Hepatocyte (in vitro differentiated cells): ENCODE measurements at regions not wholly inside any gene's neighbourhood (a gene's known extent, or its start where the extent isn't known, plus 50 kb on each side); places are given as distances from the start of the nearest gene placed in this dataset.

ENCODE experiments used
- DNase-seq: peaks from one replicate; pipeline ENCODE4 v3.0.0-alpha.2; 2016; ENCODE audit warnings: low spot score
- H2AFZ ChIP-seq: fragments of 200-600 bp; sonication (generic); 2 replicates; pipeline ENCODE4 v1.6.0; 2016; ENCODE audit warnings: antibody characterized with exemption, mild to moderate bottlenecking
- H3K27ac ChIP-seq: fragments of 200-600 bp; sonication (generic); 2 replicates; pipeline ENCODE4 v1.5.1; 2016; ENCODE audit warnings: mild to moderate bottlenecking
- H3K27me3 ChIP-seq: fragments of 200-600 bp; sonication (generic); 2 replicates; pipeline ENCODE4 v1.6.1; 2016
- H3K36me3 ChIP-seq: fragments of 200-600 bp; sonication (generic); replicated peaks from 2 replicates; pipeline ENCODE4 v1.5.1; 2016; ENCODE audit warnings: low read depth; ENCODE audit not compliant: insufficient read depth
- H3K4me1 ChIP-seq: fragments of 200-600 bp; sonication (generic); 2 replicates; pipeline ENCODE4 v1.5.1; 2016; ENCODE audit warnings: mild to moderate bottlenecking, moderate library complexity; ENCODE audit not compliant: insufficient read depth
- H3K4me2 ChIP-seq: fragments of 200-600 bp; sonication (generic); 2 replicates; pipeline ENCODE4 v1.6.0; 2016
- H3K4me3 ChIP-seq: fragments of 200-600 bp; sonication (generic); 2 replicates; pipeline ENCODE4 v1.5.1; 2016; ENCODE audit warnings: mild to moderate bottlenecking
- H3K79me2 ChIP-seq: fragments of 200-600 bp; sonication (generic); 2 replicates; pipeline ENCODE4 v1.6.0; 2017; ENCODE audit warnings: mild to moderate bottlenecking
- H3K9me2 ChIP-seq: fragments of 200-600 bp; sonication (generic); replicated peaks from 2 replicates; pipeline ENCODE4 v1.6.0; 2017; ENCODE audit warnings: mild to moderate bottlenecking; ENCODE audit not compliant: insufficient read depth
- H3K9me3 ChIP-seq: fragments of 200-600 bp; sonication (generic); 2 replicates; pipeline ENCODE4 v1.5.1; 2016; ENCODE audit warnings: low read depth, mild to moderate bottlenecking
- H4K20me1 ChIP-seq: fragments of 200-600 bp; sonication (generic); 2 replicates; pipeline ENCODE4 v1.6.0; 2016; ENCODE audit warnings: mild to moderate bottlenecking; ENCODE audit not compliant: insufficient read depth, poor library complexity, severe bottlenecking
- CTCF ChIP-seq: fragments of 200-600 bp; sonication (generic); IDR thresholded peaks from 2 replicates; pipeline ENCODE4 v1.5.1; 2016; ENCODE audit warnings: antibody characterized with exemption, mild to moderate bottlenecking; ENCODE audit not compliant: poor library complexity
- EZH2 ChIP-seq: fragments of 200-600 bp; sonication (generic); IDR thresholded peaks from 2 replicates; pipeline ENCODE4 v1.6.1; 2016; ENCODE audit warnings: antibody characterized with exemption, mild to moderate bottlenecking, borderline replicate concordance
- EZH2phosphoT487 ChIP-seq: fragments of 200-600 bp; sonication (generic); IDR thresholded peaks from one replicate; pipeline ENCODE4 v1.6.1; 2018; ENCODE audit warnings: antibody characterized with exemption, mild to moderate bottlenecking, low read depth, moderate library complexity; ENCODE audit not compliant: unreplicated experiment, severe bottlenecking
- WGBS: methylation state at CpG from one replicate; pipeline ENCODE4 v1.1.6; 2016; ENCODE audit warnings: low lambda C conversion rate; ENCODE audit errors: missing lambda C conversion rate; 5-methylcytosine and 5-hydroxymethylcytosine counted together

GRCh38 chr7:110090110-110090820 is 1000.7 kb upstream of the LRRN3 start:
- Histone ChIP-seq H3K36me3 (no peaks in the 10 kb centered on the region), H3K79me2 (no peaks in the 10 kb centered on the region), H3K9me3 (no peaks in the 10 kb centered on the region), H3K4me1 (no peaks in the 10 kb centered on the region), H4K20me1 (no peaks in the 10 kb centered on the region), H3K4me2 (no peak overlapping the region), H3K27ac (no peak overlapping the region), H3K9me2 (no peaks in the 10 kb centered on the region), H2AFZ (no peak overlapping the region), H3K27me3 (peaks cover 3% of the 10 kb centered on the region), H3K4me3 (no peak overlapping the region)
- WGBS = 87% methylated on average over 11 of the region's 11 CpGs
- peak; percentile 46 for TF ChIP-seq CTCF
- no peak for TF ChIP-seq EZH2phosphoT487
- DNase-seq = peak; percentile 38

- TF ChIP-seq EZH2 (no peak), EZH2phosphoT487 (no peak), CTCF (no peak)
- no peaks in the 10 kb centered on the region for H3K4me1 ChIP-seq
- H3K4me2 ChIP-seq = no peak overlapping the region
- peaks cover 3% of the 10 kb centered on the region for H3K27me3 ChIP-seq
- no peaks in the 10 kb centered on the region for H4K20me1 ChIP-seq
- no peaks in the 10 kb centered on the region for H3K79me2 ChIP-seq
- H3K9me2 ChIP-seq = no peaks in the 10 kb centered on the region
- H3K27ac ChIP-seq = no peak overlapping the region
- DNase-seq = no peak
- 57% methylated on average over 1 of the region's 1 CpG for WGBS
- no peak overlapping the region for H3K4me3 ChIP-seq
- H2AFZ ChIP-seq = no peak overlapping the region
- H3K9me3 ChIP-seq = no peaks in the 10 kb centered on the region
- H3K36me3 ChIP-seq = no peaks in the 10 kb centered on the region
These were observed 995.4 kb upstream of the LRRN3 start for GRCh38 chr7:110095372-110096052.

GRCh38 chr7:110104243-110104642 is 986.7 kb upstream of the LRRN3 start:
- WGBS = 92% methylated on average over 5 of the region's 5 CpGs
- H3K4me2 ChIP-seq = no peak overlapping the region
- no peaks in the 10 kb centered on the region for H3K4me1 ChIP-seq
- H3K9me3 ChIP-seq = no peaks in the 10 kb centered on the region
- no peaks in the 10 kb centered on the region for H3K27me3 ChIP-seq
- H3K36me3 ChIP-seq = no peaks in the 10 kb centered on the region
- no peak for DNase-seq
- no peak overlapping the region for H2AFZ ChIP-seq
- H3K4me3 ChIP-seq = no peak overlapping the region
- no peak overlapping the region for H3K27ac ChIP-seq
- TF ChIP-seq EZH2 = no peak
- TF ChIP-seq CTCF = no peak
- no peak for TF ChIP-seq EZH2phosphoT487
- no peaks in the 10 kb centered on the region for H3K79me2 ChIP-seq
- no peaks in the 10 kb centered on the region for H3K9me2 ChIP-seq
- no peaks in the 10 kb centered on the region for H4K20me1 ChIP-seq
